ENCODE measurements at regions not wholly inside any gene's neighbourhood (a gene's known extent, or its start where the extent isn't known, plus 50 kb on each side); places are given as distances from the start of the nearest gene placed in this dataset.

GRCh38 chr5:2332521-2332920, 419.0 kb downstream of the IRX2 start:
- TF ChIP-seq CTCF (IDR thresholded peaks at IDR 0.05 in 8 of 11, conservative IDR thresholded peaks at IDR 0.05 in 3 of 11): no peak
- TF ChIP-seq POLR2A (IDR thresholded peaks at IDR 0.05): no peak

All from spleen (tissue), 7 donors.